H9 (cell line): ENCODE measurements at regions not wholly inside any gene's neighbourhood (a gene's known extent, or its start where the extent isn't known, plus 50 kb on each side); places are given as distances from the start of the nearest gene placed in this dataset.

Experiments used
- DNase-seq: peaks from one replicate; pipeline ENCODE4 v3.0.0-alpha.2; 2017
- H2AFZ ChIP-seq: one replicate; pipeline ENCODE4 v1.6.1; 2013; ENCODE audit warnings: mild to moderate bottlenecking, low read length, control low read depth, moderate library complexity
- H2AK5ac ChIP-seq: 2 replicates; pipeline ENCODE4 v1.6.1; 2013; ENCODE audit warnings: low read length, control low read depth, mixed read lengths; ENCODE audit not compliant: insufficient read length
- H2BK120ac ChIP-seq: one replicate; pipeline ENCODE4 v1.6.1; 2013; ENCODE audit warnings: low read depth, mild to moderate bottlenecking, low read length, control low read depth, inconsistent platforms; ENCODE audit not compliant: poor library complexity, severe bottlenecking
- H2BK12ac ChIP-seq: 2 replicates; pipeline ENCODE4 v1.6.1; 2013; ENCODE audit warnings: low read length, control low read depth, mixed read lengths, low read depth; ENCODE audit not compliant: insufficient read length
- H2BK15ac ChIP-seq: 2 replicates; pipeline ENCODE4 v1.6.1; 2013; ENCODE audit warnings: low read depth, low read length, control low read depth
- H2BK20ac ChIP-seq: one replicate; pipeline ENCODE4 v1.6.1; 2013; ENCODE audit warnings: low read depth, mild to moderate bottlenecking, low read length, control low read depth, inconsistent platforms; ENCODE audit not compliant: poor library complexity, severe bottlenecking
- H2BK5ac ChIP-seq: 2 replicates; pipeline ENCODE4 v1.6.1; 2013; ENCODE audit warnings: low read length, control low read depth, mixed read lengths; ENCODE audit not compliant: insufficient read length
- H3K14ac ChIP-seq: 2 replicates; pipeline ENCODE4 v1.6.1; 2013; ENCODE audit warnings: low read length, control low read depth; ENCODE audit not compliant: insufficient read depth
- H3K18ac ChIP-seq: 2 replicates; pipeline ENCODE4 v1.6.1; 2013; ENCODE audit warnings: low read depth, mild to moderate bottlenecking, mixed read lengths, low read length, control low read depth; ENCODE audit not compliant: insufficient read length
- H3K23ac ChIP-seq: 2 replicates; pipeline ENCODE4 v1.6.1; 2013; ENCODE audit warnings: low read length, control low read depth, mixed read lengths, low read depth; ENCODE audit not compliant: insufficient read length
- H3K23me2 ChIP-seq: 2 replicates; pipeline ENCODE4 v1.6.1; 2013; ENCODE audit warnings: low read depth, mild to moderate bottlenecking, mixed read lengths, low read length, control low read depth; ENCODE audit not compliant: insufficient read length, poor library complexity, severe bottlenecking
- H3K27ac ChIP-seq: 2 replicates; pipeline ENCODE4 v1.5.1; 2013; ENCODE audit warnings: low read length, control low read depth, mixed read lengths, low read depth; ENCODE audit not compliant: insufficient read length
- H3K27me3 ChIP-seq: 2 replicates; pipeline ENCODE4 v1.6.1; 2013; ENCODE audit warnings: low read length, control low read depth, inconsistent platforms; ENCODE audit not compliant: insufficient read depth
- H3K4ac ChIP-seq: 2 replicates; pipeline ENCODE4 v1.6.1; 2013; ENCODE audit warnings: low read depth, mild to moderate bottlenecking, control low read depth, inconsistent platforms, low read length, moderate library complexity
- H3K4me1 ChIP-seq: 2 replicates; pipeline ENCODE4 v1.6.1; 2013; ENCODE audit warnings: low read length, control low read depth, inconsistent platforms; ENCODE audit not compliant: insufficient read depth
- H3K4me2 ChIP-seq: 2 replicates; pipeline ENCODE4 v1.6.1; 2013; ENCODE audit warnings: low read length, control low read depth, mixed read lengths; ENCODE audit not compliant: insufficient read length, insufficient read depth
- H3K56ac ChIP-seq: 2 replicates; pipeline ENCODE4 v1.6.1; 2013; ENCODE audit warnings: low read depth, mild to moderate bottlenecking, mixed read lengths, low read length, control low read depth; ENCODE audit not compliant: insufficient read length
- H3K79me1 ChIP-seq: 2 replicates; pipeline ENCODE4 v1.6.1; 2013; ENCODE audit warnings: low read depth, mild to moderate bottlenecking, moderate library complexity, low read length, control low read depth, inconsistent platforms; ENCODE audit not compliant: insufficient read depth, poor library complexity, severe bottlenecking
- H3K79me2 ChIP-seq: 2 replicates; pipeline ENCODE4 v1.6.1; 2013; ENCODE audit warnings: low read length, control low read depth, inconsistent platforms; ENCODE audit not compliant: insufficient read depth
- H3K9ac ChIP-seq: 2 replicates; pipeline ENCODE4 v1.6.1; 2013; ENCODE audit warnings: low read length, control low read depth, mixed read lengths; ENCODE audit not compliant: insufficient read length; ENCODE audit errors: extremely low read depth
- H3K9me3 ChIP-seq: one replicate; pipeline ENCODE4 v1.6.1; 2013; ENCODE audit warnings: low read depth, low read length, inconsistent platforms; ENCODE audit not compliant: control insufficient read depth
- H3T11ph ChIP-seq: one replicate; pipeline ENCODE4 v1.6.1; 2013; ENCODE audit warnings: mild to moderate bottlenecking, low read length, control low read depth, inconsistent platforms
- H4K20me1 ChIP-seq: one replicate; pipeline ENCODE4 v1.6.1; 2013; ENCODE audit not compliant: control insufficient read depth, insufficient read length, insufficient read depth
- H4K5ac ChIP-seq: 2 replicates; pipeline ENCODE4 v1.6.1; 2013; ENCODE audit warnings: low read depth, mild to moderate bottlenecking, mixed read lengths, low read length, control low read depth; ENCODE audit not compliant: insufficient read length
- H4K8ac ChIP-seq: replicated peaks from 2 replicates; pipeline ENCODE4 v1.6.1; 2013; ENCODE audit warnings: low read length, control low read depth, mixed read lengths, low read depth; ENCODE audit not compliant: insufficient read length
- H4K91ac ChIP-seq: 2 replicates; pipeline ENCODE4 v1.6.1; 2013; ENCODE audit warnings: low read depth, mild to moderate bottlenecking, moderate library complexity, mixed read lengths, low read length, control low read depth; ENCODE audit not compliant: insufficient read length
- H3K27ac Mint-ChIP-seq, 3 experiments: 2 replicates in 2 of 3; 3 replicates in 1 of 3; pipeline ENCODE4 v1.8.0; 2020 to 2021; ENCODE audit warnings: mixed read lengths in 3 of 3, mild to moderate bottlenecking in 1 of 3, moderate library complexity in 1 of 3
- H3K27me3 Mint-ChIP-seq: 2 replicates; pipeline ENCODE4 v1.8.0; 2021; ENCODE audit warnings: low read depth, mild to moderate bottlenecking, moderate library complexity, mixed read lengths
- H3K36me3 Mint-ChIP-seq, 3 experiments: 2 replicates in 2 of 3; 3 replicates in 1 of 3; pipeline ENCODE4 v1.8.0; 2020 to 2021; ENCODE audit warnings: low read depth in 3 of 3, mixed read lengths in 3 of 3; ENCODE audit not compliant: insufficient read depth in 1 of 3
- H3K4me1 Mint-ChIP-seq, 2 experiments: 2 replicates each; pipeline ENCODE4 v1.8.0; 2020; ENCODE audit warnings: mixed read lengths in 2 of 2
- H3K4me3 Mint-ChIP-seq, 2 experiments: 2 replicates in 1 of 2; 3 replicates in 1 of 2; pipeline ENCODE4 v1.8.0; 2020 to 2021; ENCODE audit warnings: mild to moderate bottlenecking in 2 of 2, mixed read lengths in 2 of 2, moderate library complexity in 1 of 2
- H3K9me3 Mint-ChIP-seq, 2 experiments: 2 replicates in 1 of 2; 3 replicates in 1 of 2; pipeline ENCODE4 v1.8.0; 2020; ENCODE audit warnings: mild to moderate bottlenecking in 2 of 2, mixed read lengths in 2 of 2, moderate library complexity in 1 of 2
- CTCF ChIP-seq: fragments of 200-600 bp; sonication (generic); conservative IDR thresholded peaks from 3 replicates; pipeline ENCODE4 v1.8.0; 2021; ENCODE audit warnings: antibody characterized with exemption, mild to moderate bottlenecking
- WGBS: extraction: QIAGEN DNeasy Blood & Tissue Kit; methylation state at CpG from one replicate; pipeline ENCODE4 v1.1.7; 2013; ENCODE audit warnings: missing lambda C conversion rate, low lambda C conversion rate, mixed read lengths; ENCODE audit not compliant: insufficient read length; ENCODE audit errors: extremely low coverage; 5-methylcytosine and 5-hydroxymethylcytosine counted together

- Histone ChIP-seq H2BK15ac (no peak overlapping the region), H2BK20ac (no peak overlapping the region), H4K8ac (no peak overlapping the region), H4K5ac (no peak overlapping the region), H3K79me2 (no peaks in the 10 kb centered on the region), H3K27me3 (no peaks in the 10 kb centered on the region), H3K14ac (no peak overlapping the region), H3K4me1 (no peaks in the 10 kb centered on the region), H3K56ac (no peak overlapping the region), H4K91ac (no peak overlapping the region), H3K27ac (no peak overlapping the region), H3K18ac (no peak overlapping the region), H2BK120ac (no peak overlapping the region), H2BK12ac (no peak overlapping the region), H3K4me2 (no peak overlapping the region), H3K23ac (no peak overlapping the region), H3T11ph (no peak overlapping the region), H3K23me2 (no peaks in the 10 kb centered on the region), H3K9ac (no peak overlapping the region), H2BK5ac (no peak overlapping the region), H2AFZ (no peak overlapping the region), H2AK5ac (no peak overlapping the region), H4K20me1 (no peaks in the 10 kb centered on the region), H3K79me1 (no peaks in the 10 kb centered on the region), H3K9me3 (no peaks in the 10 kb centered on the region), H3K4ac (no peak overlapping the region)
- peaks cover 5 to 6% of the 10 kb centered on the region in 2 experiments; a peak in 3 of 4 replicates for H3K4me1 Mint-ChIP-seq
- H3K27ac Mint-ChIP-seq: no peak overlapping the region
- WGBS: no CpG with 5 or more reads among the region's 4 CpGs
- no peak overlapping the region for H3K4me3 Mint-ChIP-seq
- peaks cover 8% of the 10 kb centered on the region; the same call in 1 of the 2 replicates for H3K27me3 Mint-ChIP-seq
- no peaks in the 10 kb centered on the region for H3K36me3 Mint-ChIP-seq
- H3K9me3 Mint-ChIP-seq: no peaks in the 10 kb centered on the region
- DNase-seq: no peak
- no peak for TF ChIP-seq CTCF
Measured at GRCh38 chr17:33657181-33657580, 364.1 kb upstream of the ASIC2 start.
